B cell (primary cell): ENCODE measurements at regions not wholly inside any gene's neighbourhood (a gene's known extent, or its start where the extent isn't known, plus 50 kb on each side); places are given as distances from the start of the nearest gene placed in this dataset.

Source experiments
- ATAC-seq: fragments of 200-7000 bp; cut with Tn5 transposase; one replicate; pipeline ENCODE4 v1.10.0; 2021; ENCODE audit warnings: low read depth, mild to moderate bottlenecking, moderate number of reproducible peaks, moderate library complexity
- CTCF ChIA-PET: fragments of 350-600 bp; sonication (Branson Sonifier 250); formaldehyde crosslinking; loops from one replicate; lab custom pipeline; 2021; ENCODE audit warnings: antibody characterized with exemption, inconsistent platforms; lab: Charles Lee
- POLR2A ChIA-PET: fragments of 350-600 bp; sonication (Branson Sonifier 250); formaldehyde crosslinking; loops from one replicate; lab custom pipeline; 2021; ENCODE audit warnings: antibody characterized with exemption; lab: Charles Lee
- DNase-seq: peaks from one replicate; pipeline ENCODE4 v3.0.0; 2013
- H2AFZ ChIP-seq: 2 replicates; pipeline ENCODE4 v1.6.1; 2012; ENCODE audit warnings: mild to moderate bottlenecking, low read depth, low read length; ENCODE audit not compliant: insufficient read depth, poor library complexity, severe bottlenecking
- H3K27ac ChIP-seq, 2 donors: 1 replicate in 1 of 2; 2 replicates in 1 of 2; pipeline ENCODE4 v1.5.1; 2012 to 2013; ENCODE audit warnings: low read length in 2 of 2, mild to moderate bottlenecking in 2 of 2, moderate library complexity in 1 of 2
- H3K27me3 ChIP-seq, 4 experiments: fragments of 200-600 bp in 1 of 4; sonication (generic) in 1 of 4; replicated peaks in 1 of 4; 1 replicate in 2 of 4; 2 replicates in 2 of 4; pipeline versions ENCODE4 v1.6.1 to v1.7.0; 2013 to 2016; ENCODE audit warnings: low read length in 3 of 4, mild to moderate bottlenecking in 2 of 4, mixed read lengths in 1 of 4, moderate library complexity in 1 of 4; ENCODE audit not compliant: insufficient read depth in 4 of 4, control insufficient read depth in 3 of 4; ENCODE audit errors: control extremely low read depth in 1 of 4
- H3K36me3 ChIP-seq, 2 experiments: replicated peaks in 1 of 2; 1 replicate in 1 of 2; 2 replicates in 1 of 2; pipeline versions ENCODE4 v1.6.1 to v1.7.1; 2013; ENCODE audit warnings: low read length in 1 of 2; ENCODE audit not compliant: insufficient read depth in 2 of 2, control insufficient read depth in 1 of 2; ENCODE audit errors: control extremely low read depth in 1 of 2, extremely low read depth in 1 of 2
- H3K4me1 ChIP-seq, 2 donors: fragments of 200-600 bp in 1 of 2; sonication (generic) in 1 of 2; 1 replicate in 1 of 2; 2 replicates in 1 of 2; pipeline versions ENCODE4 v1.5.1 to v1.6.1; 2013 to 2017; ENCODE audit warnings: low read length in 2 of 2; ENCODE audit not compliant: control insufficient read depth in 2 of 2, insufficient read depth in 2 of 2
- H3K4me2 ChIP-seq: replicated peaks from 2 replicates; pipeline ENCODE3; 2012; ENCODE audit warnings: mild to moderate bottlenecking, low read depth, low read length; ENCODE audit not compliant: poor library complexity, severe bottlenecking
- H3K4me3 ChIP-seq, 5 experiments: fragments of 200-600 bp in 1 of 5; sonication (generic) in 1 of 5; 1 replicate in 3 of 5; 2 replicates in 2 of 5; pipeline versions ENCODE4 v1.5.1 to v1.7.0; 2011 to 2016; ENCODE audit warnings: low read length in 4 of 5, mild to moderate bottlenecking in 4 of 5, low read depth in 2 of 5, control low read depth in 1 of 5, moderate library complexity in 1 of 5; ENCODE audit not compliant: insufficient read depth in 1 of 5; ENCODE audit errors: control extremely low read depth in 1 of 5, extremely low read depth in 1 of 5
- H3K79me2 ChIP-seq: fragments of 200-600 bp; sonication (generic); one replicate; pipeline ENCODE4 v1.6.0; 2016; ENCODE audit warnings: low read length; ENCODE audit not compliant: control insufficient read depth, insufficient read depth
- H3K9ac ChIP-seq: fragments of 200-600 bp; sonication (generic); 2 replicates; pipeline ENCODE4 v1.6.1; 2017; ENCODE audit warnings: mild to moderate bottlenecking, low read length, moderate library complexity
- H3K9me3 ChIP-seq, 3 donors: one replicate each; pipeline versions ENCODE4 v1.6.1 to v1.7.1; 2013; ENCODE audit warnings: low read length in 2 of 3; ENCODE audit not compliant: control insufficient read depth in 2 of 3, insufficient read depth in 1 of 3; ENCODE audit errors: control extremely low read depth in 1 of 3
- H4K20me1 ChIP-seq: 2 replicates; pipeline ENCODE4 v1.6.0; 2012; ENCODE audit warnings: mild to moderate bottlenecking, low read length; ENCODE audit not compliant: insufficient read depth, control insufficient read depth, poor library complexity, severe bottlenecking
- H3K27ac Mint-ChIP-seq: one replicate; pipeline ENCODE4 v1.8.0; 2021; ENCODE audit warnings: mixed read lengths
- H3K27me3 Mint-ChIP-seq: one replicate; pipeline ENCODE4 v1.8.0; 2021; ENCODE audit warnings: mixed read lengths
- H3K4me1 Mint-ChIP-seq: one replicate; pipeline ENCODE4 v1.8.0; 2021; ENCODE audit warnings: mixed read lengths
- H3K4me3 Mint-ChIP-seq: one replicate; pipeline ENCODE4 v1.8.0; 2021; ENCODE audit warnings: mixed read lengths
- H3K9me3 Mint-ChIP-seq: one replicate; pipeline ENCODE4 v1.8.0; 2022; ENCODE audit warnings: mixed read lengths; ENCODE audit not compliant: insufficient read depth
- CTCF ChIP-seq: fragments of 200-600 bp; IDR thresholded peaks from one replicate; pipeline ENCODE4 v1.8.0; 2022; ENCODE audit warnings: antibody characterized with exemption, mild to moderate bottlenecking
- EZH2 ChIP-seq: IDR thresholded peaks from 2 replicates; pipeline ENCODE4 v1.6.1; 2012; ENCODE audit warnings: borderline replicate concordance, low read depth, mild to moderate bottlenecking, moderate library complexity, low read length; ENCODE audit not compliant: insufficient read depth, poor library complexity, severe bottlenecking
- WGBS: methylation state at CpG from one replicate; pipeline ENCODE4 v1.1.5; 2013; ENCODE audit warnings: missing lambda C conversion rate; ENCODE audit not compliant: insufficient coverage; 5-methylcytosine and 5-hydroxymethylcytosine counted together
- intact Hi-C: fragments of 100-400 bp; cut with micrococcal nuclease; formaldehyde crosslinking; loops from one replicate; pipeline ENCODE4 v1.10.0; 2022

DNA sequence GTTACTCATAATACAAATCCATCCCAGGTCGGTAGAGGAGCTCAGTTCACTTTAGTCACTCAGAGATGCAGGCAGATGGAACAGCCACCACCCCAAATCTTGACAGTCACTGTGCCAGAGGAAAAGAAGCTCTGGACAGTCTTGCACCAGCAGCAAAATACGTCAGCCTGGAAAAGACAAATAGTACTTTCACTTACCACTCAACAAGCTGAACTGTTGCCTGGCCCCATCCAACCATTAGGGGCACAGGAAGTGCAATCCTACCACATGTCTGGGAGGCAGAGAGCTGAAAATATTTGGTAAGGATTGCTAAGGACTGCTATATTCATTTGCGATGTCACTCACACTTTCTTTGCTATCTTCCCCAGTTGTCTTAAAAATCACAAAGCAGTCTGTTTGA is 239.1 kb upstream of the TOX3 start:
- peaks cover 5% of the 10 kb centered on the region for H3K27me3 Mint-ChIP-seq
- H3K27me3 ChIP-seq = no peaks in the 10 kb centered on the region
- ATAC-seq (no peak), DNase-seq (no peak)
- intact Hi-C loops = no loop called here
- no peak overlapping the region for H2AFZ ChIP-seq
- no peaks in the 10 kb centered on the region for H3K4me1 ChIP-seq
- no peak overlapping the region for H3K4me3 Mint-ChIP-seq
- no peak overlapping the region for H3K27ac ChIP-seq
- H3K9me3 ChIP-seq = no peaks in the 10 kb centered on the region
- H3K4me1 Mint-ChIP-seq = no peaks in the 10 kb centered on the region
- no peak for TF ChIP-seq CTCF
- TF ChIP-seq EZH2 = no peak
- 93% methylated on average over 1 of the region's 3 CpGs for WGBS
- H3K9me3 Mint-ChIP-seq = peaks cover 2% of the 10 kb centered on the region
- H3K4me2 ChIP-seq = no peak overlapping the region
- no peaks in the 10 kb centered on the region for H4K20me1 ChIP-seq
- no peaks in the 10 kb centered on the region for H3K36me3 ChIP-seq
- H3K4me3 ChIP-seq = no peak overlapping the region
- H3K9ac ChIP-seq = no peak overlapping the region
- ChIA-PET CTCF (no interaction called here), POLR2A (no interaction called here)
- H3K79me2 ChIP-seq = no peaks in the 10 kb centered on the region
- H3K27ac Mint-ChIP-seq = no peak overlapping the region

DNA sequence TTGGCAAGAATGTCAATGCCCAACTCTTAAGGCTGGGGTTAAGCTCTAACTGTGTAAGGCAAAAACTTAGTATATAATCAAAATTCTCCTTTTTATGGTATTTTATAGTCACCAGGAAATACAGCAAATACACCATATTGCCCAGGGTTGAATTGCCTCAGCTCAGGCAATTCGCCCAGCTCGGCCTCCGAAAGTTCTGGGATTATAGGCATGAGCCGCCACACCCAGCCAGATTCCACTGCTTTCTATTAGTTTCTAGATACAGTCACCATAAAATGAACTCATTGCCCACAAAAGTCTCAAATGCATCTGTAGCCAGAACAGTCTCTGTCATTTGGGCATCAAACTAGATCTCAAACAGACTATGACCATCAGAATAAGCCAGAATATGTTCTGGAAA is 238.7 kb upstream of the TOX3 start:
- Histone ChIP-seq H3K4me2 (no peak overlapping the region), H3K36me3 (no peaks in the 10 kb centered on the region), H3K27ac (no peak overlapping the region), H3K9ac (no peak overlapping the region), H3K27me3 (no peaks in the 10 kb centered on the region), H3K79me2 (no peaks in the 10 kb centered on the region), H3K4me1 (no peaks in the 10 kb centered on the region), H2AFZ (no peak overlapping the region), H3K4me3 (no peak overlapping the region), H4K20me1 (no peaks in the 10 kb centered on the region), H3K9me3 (no peaks in the 10 kb centered on the region)
- POLR2A ChIA-PET = no interaction called here
- DNase-seq (no peak), ATAC-seq (no peak)
- H3K9me3 Mint-ChIP-seq = no peaks in the 10 kb centered on the region
- TF ChIP-seq CTCF (no peak), EZH2 (no peak)
- no peak overlapping the region for H3K4me3 Mint-ChIP-seq
- H3K4me1 Mint-ChIP-seq = no peaks in the 10 kb centered on the region
- H3K27ac Mint-ChIP-seq = no peak overlapping the region
- H3K27me3 Mint-ChIP-seq = peaks cover 5% of the 10 kb centered on the region
- CTCF ChIA-PET = no interaction called here
- intact Hi-C loops = no loop called here
- 100% methylated on average over 4 of the region's 4 CpGs for WGBS
